ENCODE measurements at regions not wholly inside any gene's neighbourhood (a gene's known extent, or its start where the extent isn't known, plus 50 kb on each side); places are given as distances from the start of the nearest gene placed in this dataset.

GRCh38 chr3:153906366-153906765, 214.8 kb upstream of the ARHGEF26 start:
- ChIA-PET SMC1A (ENCODE audit: uncharacterized antibody, unreplicated experiment) (interaction anchor here (1.3 to 2.0 kb wide), 3 partner anchors 9 to 71 kb away, joined by 4 to 5 read pairs (median 4); no protein-coding TSS in a partner anchor), RAD21 (ENCODE audit: unreplicated experiment) (no interaction called here), POLR2A (no interaction called here), CTCF (no interaction called here)
- no peaks in the 10 kb centered on the region for H3K36me3 ChIP-seq (ENCODE audit: control insufficient read depth in 2 of 2, insufficient read depth in 2 of 2, low read length in 1 of 2)
- no peak for DNase-seq (ENCODE audit: low read depth, low spot score)
- no peak overlapping the region for H3K4me3 ChIP-seq
- ATAC-seq = no peak
- no peaks in the 10 kb centered on the region for H3K27me3 ChIP-seq (replicated peaks in 1 of 2; ENCODE audit: control insufficient read depth in 2 of 2, insufficient read depth in 2 of 2, low read length in 1 of 2)
- H3K79me2 ChIP-seq (ENCODE audit: control insufficient read depth, insufficient read depth, low read length) = no peaks in the 10 kb centered on the region
- 4% methylated on average over 2 of the region's 2 CpGs for WGBS (ENCODE audit: insufficient coverage, insufficient replicate concordance, low lambda C conversion rate, missing lambda C conversion rate)
- H3K9ac ChIP-seq (ENCODE audit: control insufficient read depth, insufficient read depth, low read length) = no peak overlapping the region
- intact Hi-C loops (cut with micrococcal nuclease; ENCODE audit: unreplicated experiment) (no loop called here), in situ Hi-C loops (cut with MboI) (no loop called here)
- BruUV-seq (replicated peaks) = no TSS peak
- FAIRE-seq = no peak
- H3K27ac ChIP-seq (ENCODE audit: control insufficient read depth, insufficient read depth) = no peak overlapping the region
- H4K20me1 ChIP-seq (ENCODE audit: control insufficient read depth, insufficient read depth) = no peaks in the 10 kb centered on the region
- H2AFZ ChIP-seq (ENCODE audit: control insufficient read depth, low read depth, low read length) = no peak overlapping the region
- no peaks in the 10 kb centered on the region for H3K9me3 ChIP-seq (replicated peaks; ENCODE audit: control insufficient read depth, insufficient read depth, low read length)
- H3K4me2 ChIP-seq (ENCODE audit: control insufficient read depth, insufficient read depth) = no peak overlapping the region
- no peaks in the 10 kb centered on the region for H3K4me1 ChIP-seq (ENCODE audit: control insufficient read depth, insufficient read depth, low read length)
- TF ChIP-seq BCL11A (IDR thresholded peaks at IDR 0.05; ENCODE audit: low read depth, low read length) (no peak), USF2 (IDR thresholded peaks at IDR 0.05; ENCODE audit: borderline replicate concordance, low read depth, low read length) (no peak), RB1 (IDR thresholded peaks at IDR 0.05; ENCODE audit: borderline replicate concordance) (no peak), MXI1 (IDR thresholded peaks at IDR 0.05; ENCODE audit: low read depth, low read length) (no peak), TAF1 (IDR thresholded peaks at IDR 0.05; ENCODE audit: borderline replicate concordance, low read depth, low read length) (no peak), CBFB (IDR thresholded peaks at IDR 0.05; ENCODE audit: low read depth) (no peak), HDAC6 (IDR thresholded peaks at IDR 0.05; ENCODE audit: unreplicated experiment) (no peak), USF1 (IDR thresholded peaks at IDR 0.05; ENCODE audit: borderline replicate concordance, extremely low read length, insufficient read depth, low read depth, low read length) (no peak), PKNOX1 (IDR thresholded peaks at IDR 0.05) (no peak), SPI1 (IDR thresholded peaks at IDR 0.05; ENCODE audit: borderline replicate concordance, insufficient read depth, low read depth, low read length) (no peak), SUZ12 (IDR thresholded peaks at IDR 0.05; ENCODE audit: unreplicated experiment) (no peak), ESRRA (IDR thresholded peaks at IDR 0.05; ENCODE audit: low read length) (no peak), TARDBP (IDR thresholded peaks at IDR 0.05; ENCODE audit: borderline replicate concordance) (no peak), POLR2AphosphoS5 (IDR thresholded peaks at IDR 0.05; ENCODE audit: low read length) (no peak)

Measured in GM12878 (cell line).